ENCODE measurements at regions not wholly inside any gene's neighbourhood (a gene's known extent, or its start where the extent isn't known, plus 50 kb on each side); places are given as distances from the start of the nearest gene placed in this dataset.

GRCh38 chr16:9160551-9160911 lies 69.1 kb downstream of the HAPSTR1 start:
- TF ChIP-seq CTCF (IDR thresholded peaks at IDR 0.05 in 4 of 5, conservative IDR thresholded peaks at IDR 0.05 in 1 of 5) = no peak
- no peak for TF ChIP-seq POLR2A (IDR thresholded peaks at IDR 0.05)
